ENCODE measurements at regions not wholly inside any gene's neighbourhood (a gene's known extent, or its start where the extent isn't known, plus 50 kb on each side); places are given as distances from the start of the nearest gene placed in this dataset.

- TF ChIP-seq TAF1 (conservative IDR thresholded peaks at IDR 0.05) = no peak
- TF ChIP-seq CTCF (IDR thresholded peaks at IDR 0.05; ENCODE audit: low read depth, low read length, missing input control) = no peak
- TF ChIP-seq REST (IDR thresholded peaks at IDR 0.05) = no peak
- no peak for TF ChIP-seq HNF4A (conservative IDR thresholded peaks at IDR 0.05)
- TF ChIP-seq ZBTB33 (IDR thresholded peaks at IDR 0.05) = no peak
- no peak for TF ChIP-seq JUND (IDR thresholded peaks at IDR 0.05)
Measured at GRCh38 chr11:97961431-97961830, 1059.3 kb upstream of the CNTN5 start.
